SJCRH30 (cell line): ENCODE measurements at regions not wholly inside any gene's neighbourhood (a gene's known extent, or its start where the extent isn't known, plus 50 kb on each side); places are given as distances from the start of the nearest gene placed in this dataset.
"Not testable (repeated sequence)": the region's sequence is repeated elsewhere in the genome, so short reads cannot be mapped to it uniquely, and the experiment has no call there.

Experiments used
- DNase-seq, 2 experiments: peaks; one replicate each; pipeline ENCODE4 v3.0.0-alpha.2; 2015 to 2020
- H3K27ac ChIP-seq: fragments of 250-450 bp; sonication (Bioruptor Pico); 2 replicates; pipeline ENCODE4 v1.5.1; 2020; ENCODE audit warnings: mild to moderate bottlenecking, moderate library complexity
- H3K27me3 ChIP-seq: fragments of 250-450 bp; sonication (Bioruptor Pico); 2 replicates; pipeline ENCODE4 v1.5.1; 2020; ENCODE audit warnings: mild to moderate bottlenecking, moderate library complexity
- H3K36me3 ChIP-seq: fragments of 250-450 bp; sonication (Bioruptor Pico); 2 replicates; pipeline ENCODE4 v1.5.1; 2020; ENCODE audit warnings: mild to moderate bottlenecking, moderate library complexity
- H3K4me1 ChIP-seq: fragments of 250-450 bp; sonication (Bioruptor Pico); 2 replicates; pipeline ENCODE4 v1.5.1; 2020; ENCODE audit warnings: mild to moderate bottlenecking, moderate library complexity
- H3K4me3 ChIP-seq: fragments of 250-450 bp; sonication (Bioruptor Pico); 2 replicates; pipeline ENCODE4 v1.5.1; 2020; ENCODE audit warnings: mild to moderate bottlenecking, moderate library complexity
- H3K9me3 ChIP-seq: fragments of 250-450 bp; sonication (Bioruptor Pico); replicated peaks from 2 replicates; pipeline ENCODE4 v1.5.1; 2020; ENCODE audit warnings: mild to moderate bottlenecking, moderate library complexity

- Histone ChIP-seq H3K36me3 (no peaks in the 10 kb centered on the region), H3K27me3 (no peaks in the 10 kb centered on the region), H3K4me1 (no peaks in the 10 kb centered on the region), H3K27ac (no peak overlapping the region), H3K9me3 (no peaks in the 10 kb centered on the region), H3K4me3 (peak overlapping the region; percentile 32)
- DNase-seq: peak; percentile 47 to 61
Measured at GRCh38 chr10:2225609-2226008, 488.3 kb upstream of the ADARB2 start.

- Histone ChIP-seq H3K4me1 (no peaks in the 10 kb centered on the region), H3K36me3 (no peaks in the 10 kb centered on the region), H3K4me3 (no peak overlapping the region), H3K27me3 (no peaks in the 10 kb centered on the region), H3K9me3 (no peaks in the 10 kb centered on the region), H3K27ac (no peak overlapping the region)
- DNase-seq: no peak
Measured at GRCh38 chr10:2223548-2224320, 486.4 kb upstream of the ADARB2 start.

- H3K9me3 ChIP-seq: no peaks in the 10 kb centered on the region
- no peak overlapping the region for H3K4me3 ChIP-seq
- DNase-seq: no peak
- H3K36me3 ChIP-seq: no peaks in the 10 kb centered on the region
- no peaks in the 10 kb centered on the region for H3K27me3 ChIP-seq
- no peak overlapping the region for H3K27ac ChIP-seq
- H3K4me1 ChIP-seq: no peaks in the 10 kb centered on the region
Measured at GRCh38 chr10:2222631-2223030, 485.3 kb upstream of the ADARB2 start.

- H3K4me1 ChIP-seq: no peaks in the 10 kb centered on the region
- no peak overlapping the region for H3K4me3 ChIP-seq
- H3K36me3 ChIP-seq: no peaks in the 10 kb centered on the region
- no peaks in the 10 kb centered on the region for H3K9me3 ChIP-seq
- no peaks in the 10 kb centered on the region for H3K27me3 ChIP-seq
- DNase-seq: peak in 1 of 2 experiments; percentile 1
- H3K27ac ChIP-seq: no peak overlapping the region
Measured at GRCh38 chr10:2214805-2215204, 477.5 kb upstream of the ADARB2 start.

- DNase-seq: no peak
- no peaks in the 10 kb centered on the region for H3K4me1 ChIP-seq
- H3K9me3 ChIP-seq: no peaks in the 10 kb centered on the region
- H3K36me3 ChIP-seq: no peaks in the 10 kb centered on the region
- H3K27me3 ChIP-seq: no peaks in the 10 kb centered on the region
- no peak overlapping the region for H3K4me3 ChIP-seq
- no peak overlapping the region for H3K27ac ChIP-seq
Measured at GRCh38 chr10:2214092-2214491, 476.8 kb upstream of the ADARB2 start.

- Histone ChIP-seq H3K27ac (no peak overlapping the region), H3K27me3 (no peaks in the 10 kb centered on the region), H3K4me3 (no peak overlapping the region), H3K36me3 (no peaks in the 10 kb centered on the region), H3K9me3 (no peaks in the 10 kb centered on the region), H3K4me1 (no peaks in the 10 kb centered on the region)
- no peak for DNase-seq
Measured at GRCh38 chr10:2212244-2212834, 475.0 kb upstream of the ADARB2 start.

GRCh38 chr10:2210088-2210487 lies 472.8 kb upstream of the ADARB2 start:
- no peak overlapping the region for H3K4me3 ChIP-seq
- no peak for DNase-seq
- H3K9me3 ChIP-seq: no peaks in the 10 kb centered on the region
- H3K27ac ChIP-seq: no peak overlapping the region
- H3K36me3 ChIP-seq: no peaks in the 10 kb centered on the region
- no peaks in the 10 kb centered on the region for H3K4me1 ChIP-seq
- no peaks in the 10 kb centered on the region for H3K27me3 ChIP-seq

- Histone ChIP-seq H3K4me3 (no peak overlapping the region), H3K4me1 (no peaks in the 10 kb centered on the region), H3K36me3 (no peaks in the 10 kb centered on the region), H3K27ac (no peak overlapping the region), H3K9me3 (no peaks in the 10 kb centered on the region), H3K27me3 (no peaks in the 10 kb centered on the region)
- no peak for DNase-seq
Measured at GRCh38 chr10:2208106-2208505, 470.8 kb upstream of the ADARB2 start.

GRCh38 chr10:2207246-2207922 lies 470.1 kb upstream of the ADARB2 start:
- no peaks in the 10 kb centered on the region for H3K4me1 ChIP-seq
- no peak overlapping the region for H3K27ac ChIP-seq
- no peaks in the 10 kb centered on the region for H3K36me3 ChIP-seq
- H3K9me3 ChIP-seq: no peaks in the 10 kb centered on the region
- no peak overlapping the region for H3K4me3 ChIP-seq
- DNase-seq: no peak
- H3K27me3 ChIP-seq: no peaks in the 10 kb centered on the region

GRCh38 chr10:2205406-2205805 lies 468.1 kb upstream of the ADARB2 start:
- Histone ChIP-seq H3K9me3 (no peaks in the 10 kb centered on the region), H3K4me1 (no peaks in the 10 kb centered on the region), H3K27ac (no peak overlapping the region), H3K36me3 (no peaks in the 10 kb centered on the region), H3K27me3 (no peaks in the 10 kb centered on the region), H3K4me3 (no peak overlapping the region)
- DNase-seq: no peak

- Histone ChIP-seq H3K4me1 (no peaks in the 10 kb centered on the region), H3K9me3 (no peaks in the 10 kb centered on the region), H3K4me3 (no peak overlapping the region), H3K27ac (no peak overlapping the region), H3K27me3 (no peaks in the 10 kb centered on the region), H3K36me3 (no peaks in the 10 kb centered on the region)
- no peak for DNase-seq
Measured at GRCh38 chr10:2202401-2202800, 465.1 kb upstream of the ADARB2 start.

GRCh38 chr10:2201534-2202099 lies 464.3 kb upstream of the ADARB2 start:
- Histone ChIP-seq H3K4me3 (no peak overlapping the region), H3K9me3 (no peaks in the 10 kb centered on the region), H3K36me3 (no peaks in the 10 kb centered on the region), H3K27ac (no peak overlapping the region), H3K27me3 (no peaks in the 10 kb centered on the region), H3K4me1 (no peaks in the 10 kb centered on the region)
- no peak for DNase-seq

- no peak for DNase-seq
- H3K27me3 ChIP-seq: no peaks in the 10 kb centered on the region
- no peak overlapping the region for H3K4me3 ChIP-seq
Measured at GRCh38 chr10:2197663-2198062, 460.3 kb upstream of the ADARB2 start.

GRCh38 chr10:2196272-2196671 lies 458.9 kb upstream of the ADARB2 start:
- H3K27me3 ChIP-seq: no peaks in the 10 kb centered on the region
- H3K9me3 ChIP-seq: no peaks in the 10 kb centered on the region
- H3K4me1 ChIP-seq: no peaks in the 10 kb centered on the region
- no peak for DNase-seq
- H3K27ac ChIP-seq: no peak overlapping the region
- H3K36me3 ChIP-seq: no peaks in the 10 kb centered on the region
- H3K4me3 ChIP-seq: no peak overlapping the region

More at GRCh38 chr10:2197663-2198062, 460.3 kb upstream of the ADARB2 start:
- H3K4me1 ChIP-seq: no peaks in the 10 kb centered on the region
- no peaks in the 10 kb centered on the region for H3K36me3 ChIP-seq
- H3K9me3 ChIP-seq: no peaks in the 10 kb centered on the region
- no peak overlapping the region for H3K27ac ChIP-seq

GRCh38 chr10:2189356-2189755 lies 452.0 kb upstream of the ADARB2 start:
- not testable (repeated sequence) for H3K36me3 ChIP-seq, DNase-seq, H3K27ac ChIP-seq, H3K4me1 ChIP-seq, H3K4me3 ChIP-seq, H3K27me3 ChIP-seq, H3K9me3 ChIP-seq
